HG02973 (cell line): ENCODE measurements at regions not wholly inside any gene's neighbourhood (a gene's known extent, or its start where the extent isn't known, plus 50 kb on each side); places are given as distances from the start of the nearest gene placed in this dataset.
"Not testable (repeated sequence)": the region's sequence is repeated elsewhere in the genome, so short reads cannot be mapped to it uniquely, and the experiment has no call there.

Experiments used
- ATAC-seq: cut with Tn5 transposase; IDR thresholded peaks from one replicate; pipeline ENCODE4 v1.9.1; 2021; ENCODE audit warnings: moderate library complexity; ENCODE audit not compliant: unreplicated experiment

GRCh38 chr2:16247326-16248122 is 307.2 kb downstream of the MYCN start:
- ATAC-seq, result no peak

GRCh38 chr2:16246911-16247310 is 306.6 kb downstream of the MYCN start:
- ATAC-seq, result no peak

DNA sequence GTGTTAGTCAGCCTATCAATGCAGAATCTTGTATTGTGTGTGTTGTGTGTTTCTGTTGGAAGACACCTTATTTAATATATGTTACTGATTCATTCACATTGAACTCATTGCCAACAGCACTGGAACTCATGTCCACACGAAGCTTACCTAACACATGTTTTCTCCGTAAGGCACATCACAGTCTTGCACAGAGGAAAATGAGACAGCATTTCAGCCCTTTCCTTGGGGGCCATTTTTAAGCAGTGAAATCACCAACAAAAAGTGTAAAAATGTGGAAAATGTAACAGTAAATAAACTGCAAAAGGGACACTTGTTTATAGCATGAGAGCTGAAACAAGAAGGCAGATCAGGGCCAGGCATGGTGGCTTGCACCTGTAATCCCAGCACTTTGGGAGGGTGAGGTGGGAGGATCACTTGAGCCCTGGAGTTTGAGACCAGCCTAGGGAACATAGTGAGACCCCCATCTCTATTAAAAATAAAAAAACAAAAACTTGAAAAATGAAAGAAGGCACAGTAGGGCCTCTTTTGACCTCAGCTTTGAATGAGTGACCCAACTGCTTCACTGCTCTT is 306.0 kb downstream of the MYCN start:
- no peak for ATAC-seq

- no peak for ATAC-seq
These were observed 305.2 kb downstream of the MYCN start for GRCh38 chr2:16245481-16246054.

DNA sequence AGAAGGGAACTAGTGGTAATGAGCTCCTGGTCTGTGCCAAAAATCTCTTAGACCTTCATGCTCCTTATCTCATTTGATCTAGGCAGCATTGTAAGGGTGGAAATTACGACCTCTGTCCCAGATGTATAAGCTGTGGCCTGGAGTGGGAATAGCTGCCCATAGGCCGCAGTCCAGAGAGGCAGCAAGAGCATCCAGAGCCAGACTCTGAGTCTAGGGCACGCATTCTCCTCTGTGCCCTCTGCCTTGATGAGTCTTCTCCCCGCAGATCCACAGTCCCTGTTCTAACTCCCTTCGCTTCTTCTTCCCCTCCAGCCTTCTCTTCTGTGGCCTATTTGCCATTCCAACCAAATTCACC is 304.6 kb downstream of the MYCN start:
- no peak for ATAC-seq

DNA sequence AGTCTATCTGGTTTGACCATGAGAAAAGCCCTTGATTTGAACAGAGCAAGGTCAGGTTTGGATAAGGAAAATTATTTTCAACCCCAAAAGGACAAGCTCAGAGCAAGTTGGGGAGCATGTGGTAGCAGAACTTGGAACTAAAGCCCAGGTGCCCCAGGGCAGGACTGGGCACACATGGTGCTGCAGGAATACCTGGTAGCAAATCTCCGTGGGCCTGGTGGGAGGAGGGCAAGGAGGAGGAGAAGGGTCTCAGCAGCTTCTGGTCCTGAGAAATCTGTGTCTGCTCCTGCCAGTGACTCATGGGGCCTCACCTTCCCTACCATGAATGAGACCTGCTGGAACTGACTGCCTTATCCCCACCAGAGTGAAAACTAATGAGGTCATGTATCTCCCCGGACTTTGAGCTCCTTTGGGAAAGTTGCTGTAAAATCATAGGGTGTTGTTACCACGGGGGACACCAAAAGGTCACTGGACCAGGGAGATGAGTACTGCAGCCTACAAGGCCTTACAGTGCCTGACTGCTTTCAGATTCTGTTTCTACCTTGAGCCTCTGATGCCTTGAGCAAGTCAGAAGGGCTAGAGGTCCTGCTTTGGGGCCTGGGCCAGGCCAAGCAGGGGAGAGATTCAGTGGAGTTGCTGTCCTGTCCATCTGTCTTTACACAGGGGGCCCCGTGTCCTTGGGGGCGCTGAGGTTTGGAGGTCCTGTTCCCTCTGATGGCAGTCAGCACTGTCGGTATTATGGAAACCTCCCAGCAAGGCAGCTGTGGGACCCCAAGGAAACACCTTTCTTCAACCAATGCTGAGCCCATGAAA is 304.0 kb downstream of the MYCN start:
- no peak for ATAC-seq

- no peak for ATAC-seq
These were observed 303.2 kb downstream of the MYCN start for GRCh38 chr2:16243411-16243996.

GRCh38 chr2:16242906-16243305 is 302.6 kb downstream of the MYCN start:
- no peak for ATAC-seq

DNA sequence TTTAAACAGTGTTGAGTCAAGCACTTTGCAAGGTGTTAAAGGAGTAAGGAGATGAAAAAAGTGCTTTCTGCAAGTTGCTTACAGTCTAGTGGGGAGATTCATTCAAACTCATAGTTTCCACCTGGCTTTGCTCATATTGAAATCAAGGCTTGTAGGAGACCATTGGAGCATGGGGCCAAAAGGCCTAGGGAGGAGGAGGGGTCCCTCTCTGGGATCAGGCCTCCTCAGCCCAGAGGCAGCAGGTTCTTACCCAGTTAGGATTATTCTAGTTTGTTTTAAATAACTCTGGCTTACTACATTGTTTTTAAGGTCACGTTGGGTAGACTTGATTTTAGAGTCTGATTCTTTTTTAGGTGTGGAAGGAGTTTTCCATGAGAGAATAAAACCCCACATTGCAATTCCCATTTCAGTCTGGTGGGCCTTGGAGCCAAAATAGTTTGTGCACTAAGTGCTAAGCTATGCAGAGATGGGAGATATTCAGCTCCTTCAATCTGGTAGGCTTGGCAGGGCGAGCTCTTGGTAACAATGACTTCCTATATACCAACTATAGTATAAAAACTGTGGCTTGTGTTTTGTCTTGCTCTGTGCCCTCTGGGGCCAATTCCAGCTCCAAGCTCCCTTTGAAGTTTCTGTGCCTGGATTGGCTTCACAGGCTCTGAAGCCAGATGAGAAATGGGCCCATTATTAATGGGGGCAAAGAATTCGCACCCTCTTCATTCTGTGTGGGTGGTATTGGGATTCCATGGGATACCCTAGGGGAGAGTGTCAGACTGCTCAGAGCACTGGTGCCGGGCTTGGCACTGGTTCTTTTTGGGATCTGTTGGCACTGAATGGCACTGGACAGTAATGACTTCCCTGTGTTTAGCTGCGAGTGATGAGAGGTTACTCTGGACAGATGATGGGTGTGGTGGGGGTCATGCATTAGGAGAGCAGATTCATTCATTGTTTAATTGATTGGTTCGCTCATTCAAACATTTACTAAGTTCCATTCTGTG is 301.1 kb downstream of the MYCN start:
- ATAC-seq, result no peak

DNA sequence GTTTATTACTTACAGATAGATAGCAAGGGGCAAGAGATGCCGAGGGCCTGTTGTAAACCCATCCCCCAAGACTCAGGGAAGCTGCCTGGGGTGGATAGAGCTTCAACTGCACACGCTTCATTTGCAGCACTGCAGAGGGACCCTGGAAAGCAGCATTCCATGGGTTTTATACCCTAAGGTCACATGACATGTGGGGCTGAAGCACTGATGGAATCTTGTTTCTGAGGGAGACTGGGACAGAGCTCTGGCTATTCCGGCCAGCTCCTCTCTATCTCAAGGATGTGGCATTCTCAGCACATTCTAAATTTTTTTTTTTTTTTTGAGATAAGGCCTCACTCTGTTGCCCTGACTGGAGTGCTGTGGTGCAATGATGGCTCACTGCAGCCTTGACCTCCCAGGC is 300.1 kb downstream of the MYCN start:
- ATAC-seq, result no peak

- no peak for ATAC-seq
These were observed 299.0 kb downstream of the MYCN start for GRCh38 chr2:16239296-16239850.

GRCh38 chr2:16238786-16239185 is 298.4 kb downstream of the MYCN start:
- no peak for ATAC-seq

GRCh38 chr2:16238001-16238761 is 297.8 kb downstream of the MYCN start:
- no peak for ATAC-seq

DNA sequence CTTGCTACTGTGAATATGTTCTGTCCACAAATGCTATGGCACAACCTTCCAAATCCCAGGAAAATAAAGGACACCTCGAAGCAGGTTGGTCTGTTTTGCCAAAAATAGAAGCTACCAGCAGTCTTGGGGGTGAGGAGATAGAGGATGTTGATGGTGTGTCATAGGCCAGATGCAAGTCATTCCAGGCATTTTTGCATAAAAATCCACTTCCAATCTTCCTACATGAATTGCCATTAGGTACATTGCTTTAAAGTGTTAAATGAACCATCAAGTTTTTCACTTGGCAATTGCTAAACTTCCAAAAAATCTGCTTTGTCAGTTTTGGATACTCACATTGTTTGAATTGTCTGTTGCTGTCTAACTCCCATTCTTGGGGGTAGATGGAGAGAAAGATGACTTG is 295.4 kb downstream of the MYCN start:
- no peak for ATAC-seq

DNA sequence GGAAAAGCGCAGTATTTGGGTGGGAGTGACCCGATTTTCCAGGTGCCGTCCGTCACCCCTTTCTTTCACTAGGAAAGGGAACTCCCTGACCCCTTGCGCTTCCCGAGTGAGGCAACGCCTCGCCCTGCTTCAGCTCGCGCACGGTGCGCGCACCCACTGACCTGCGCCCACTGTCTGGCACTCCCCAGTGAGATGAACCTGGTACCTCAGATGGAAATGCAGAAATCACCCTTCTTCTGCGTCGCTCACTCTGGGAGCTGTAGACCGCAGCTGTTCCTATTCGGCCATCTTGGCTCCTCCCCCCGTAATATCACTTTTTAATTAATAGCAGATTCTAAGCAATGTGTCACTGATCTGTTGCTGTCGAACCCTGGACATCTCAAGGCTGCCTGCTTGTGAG is 294.9 kb downstream of the MYCN start:
- not testable (repeated sequence) for ATAC-seq

DNA sequence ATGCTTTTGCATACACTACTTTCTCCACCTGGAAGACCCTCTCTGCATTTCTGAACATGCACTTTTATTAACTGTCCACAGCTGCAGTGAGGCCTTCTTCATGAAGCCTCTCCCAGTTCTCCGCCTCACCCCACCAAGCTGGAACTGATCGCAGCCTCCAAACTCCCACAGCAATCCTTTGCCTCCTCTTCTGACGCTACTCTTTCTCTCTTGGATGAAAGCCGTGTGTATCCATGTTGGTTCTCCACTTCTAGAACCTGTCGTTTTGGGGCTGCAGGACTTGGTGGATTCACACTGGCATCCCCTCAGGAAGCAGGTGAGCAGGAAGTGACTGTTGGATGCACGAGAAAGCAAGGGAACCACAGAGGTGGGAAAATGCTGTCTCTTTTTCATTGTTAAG is 288.6 kb downstream of the MYCN start:
- ATAC-seq, result no peak

DNA sequence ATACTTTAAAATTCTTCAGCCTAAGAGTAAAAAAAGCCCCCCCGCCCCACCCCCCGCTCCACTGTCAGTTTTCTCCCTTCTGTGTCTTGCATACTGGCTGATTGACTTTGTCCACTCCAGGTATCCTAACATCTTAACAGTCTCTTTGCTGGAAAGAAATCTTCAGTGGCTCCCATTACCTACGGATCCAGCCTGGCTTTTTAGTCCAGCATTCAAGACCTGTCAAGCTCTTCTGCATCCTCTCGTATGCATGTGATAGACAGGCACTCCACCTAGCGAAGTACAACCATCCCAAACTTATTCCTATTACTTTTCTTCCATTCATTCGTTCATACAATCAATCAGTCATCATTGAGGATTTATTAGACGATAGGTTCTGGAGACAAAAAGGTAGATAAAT is 288.1 kb downstream of the MYCN start:
- no peak for ATAC-seq

DNA sequence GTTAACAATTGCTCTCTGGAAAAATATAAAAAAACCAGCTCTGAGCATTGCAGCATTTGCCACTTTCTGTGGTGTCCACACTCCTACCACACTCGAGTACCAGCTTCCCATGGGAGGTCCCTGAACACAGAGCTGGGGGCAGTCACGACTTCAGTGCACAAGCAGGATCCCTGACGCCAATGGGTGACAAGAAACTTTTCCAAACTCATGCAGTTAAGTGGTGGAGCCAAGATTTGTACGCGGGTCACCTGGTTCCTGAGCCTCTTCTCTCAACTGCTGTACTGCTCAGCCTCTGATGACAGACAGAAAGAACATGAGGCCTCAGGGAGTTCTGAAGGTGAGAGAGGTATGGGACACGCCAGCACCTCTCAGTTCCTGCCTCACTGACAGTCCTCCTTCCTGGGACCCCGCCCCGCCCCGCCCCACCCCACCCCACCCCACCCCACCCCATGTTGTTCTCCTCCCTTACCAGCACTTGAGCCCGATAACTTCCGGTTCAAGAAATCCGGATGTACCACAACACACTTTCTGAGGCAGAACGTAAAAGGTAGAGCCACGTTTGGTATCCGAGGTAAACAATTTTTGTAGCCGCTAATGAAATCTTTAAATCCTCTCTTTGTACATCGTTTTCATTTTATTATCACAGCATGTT is 287.6 kb downstream of the MYCN start:
- ATAC-seq, result no peak
